ENCODE measurements at regions not wholly inside any gene's neighbourhood (a gene's known extent, or its start where the extent isn't known, plus 50 kb on each side); places are given as distances from the start of the nearest gene placed in this dataset.

DNA sequence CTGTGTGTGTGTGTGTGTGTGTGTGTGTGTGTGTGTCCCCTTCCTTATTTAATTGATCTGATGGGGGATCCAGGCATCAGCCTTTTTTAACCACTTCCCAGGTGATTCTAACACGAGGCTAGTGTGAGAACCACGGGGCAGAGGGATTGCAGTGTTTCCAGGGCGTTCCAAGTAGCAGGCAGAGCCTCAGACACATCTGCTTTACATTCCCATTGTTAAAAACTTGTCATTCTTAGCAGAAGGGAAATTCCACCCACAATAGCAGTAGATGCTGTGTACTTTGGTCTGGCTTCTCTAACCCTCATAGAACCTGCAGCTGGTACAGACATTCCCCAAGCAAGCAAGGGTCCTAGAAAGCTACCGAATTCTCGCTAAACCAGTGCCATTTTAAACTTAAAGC lies 81.9 kb upstream of the SLC30A5 start (continued):
- TF ChIP-seq, protein P1, sequence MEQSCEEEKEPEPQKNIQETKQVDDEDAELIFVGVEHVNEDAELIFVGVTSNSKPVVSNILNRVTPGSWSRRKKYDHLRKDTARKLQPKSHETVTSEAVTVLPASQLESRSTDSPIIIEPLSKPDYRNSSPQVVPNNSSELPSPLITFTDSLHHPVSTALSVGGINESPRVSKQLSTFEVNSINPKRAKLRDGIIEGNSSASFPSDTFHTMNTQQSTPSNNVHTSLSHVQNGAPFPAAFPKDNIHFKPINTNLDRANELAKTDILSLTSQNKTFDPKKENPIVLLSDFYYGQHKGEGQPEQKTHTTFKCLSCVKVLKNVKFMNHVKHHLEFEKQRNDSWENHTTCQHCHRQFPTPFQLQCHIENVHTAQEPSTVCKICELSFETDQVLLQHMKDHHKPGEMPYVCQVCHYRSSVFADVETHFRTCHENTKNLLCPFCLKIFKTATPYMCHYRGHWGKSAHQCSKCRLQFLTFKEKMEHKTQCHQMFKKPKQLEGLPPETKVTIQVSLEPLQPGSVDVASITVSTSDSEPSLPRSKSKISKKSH (CRISPR knock-in tag; IDR thresholded peaks at IDR 0.05) = no peak
- TF ChIP-seq RCOR1 (IDR thresholded peaks at IDR 0.05; ENCODE audit: borderline replicate concordance in 1 of 2, low read depth in 2 of 2, low read length in 2 of 2) = no peak
- TF ChIP-seq, protein P2, sequence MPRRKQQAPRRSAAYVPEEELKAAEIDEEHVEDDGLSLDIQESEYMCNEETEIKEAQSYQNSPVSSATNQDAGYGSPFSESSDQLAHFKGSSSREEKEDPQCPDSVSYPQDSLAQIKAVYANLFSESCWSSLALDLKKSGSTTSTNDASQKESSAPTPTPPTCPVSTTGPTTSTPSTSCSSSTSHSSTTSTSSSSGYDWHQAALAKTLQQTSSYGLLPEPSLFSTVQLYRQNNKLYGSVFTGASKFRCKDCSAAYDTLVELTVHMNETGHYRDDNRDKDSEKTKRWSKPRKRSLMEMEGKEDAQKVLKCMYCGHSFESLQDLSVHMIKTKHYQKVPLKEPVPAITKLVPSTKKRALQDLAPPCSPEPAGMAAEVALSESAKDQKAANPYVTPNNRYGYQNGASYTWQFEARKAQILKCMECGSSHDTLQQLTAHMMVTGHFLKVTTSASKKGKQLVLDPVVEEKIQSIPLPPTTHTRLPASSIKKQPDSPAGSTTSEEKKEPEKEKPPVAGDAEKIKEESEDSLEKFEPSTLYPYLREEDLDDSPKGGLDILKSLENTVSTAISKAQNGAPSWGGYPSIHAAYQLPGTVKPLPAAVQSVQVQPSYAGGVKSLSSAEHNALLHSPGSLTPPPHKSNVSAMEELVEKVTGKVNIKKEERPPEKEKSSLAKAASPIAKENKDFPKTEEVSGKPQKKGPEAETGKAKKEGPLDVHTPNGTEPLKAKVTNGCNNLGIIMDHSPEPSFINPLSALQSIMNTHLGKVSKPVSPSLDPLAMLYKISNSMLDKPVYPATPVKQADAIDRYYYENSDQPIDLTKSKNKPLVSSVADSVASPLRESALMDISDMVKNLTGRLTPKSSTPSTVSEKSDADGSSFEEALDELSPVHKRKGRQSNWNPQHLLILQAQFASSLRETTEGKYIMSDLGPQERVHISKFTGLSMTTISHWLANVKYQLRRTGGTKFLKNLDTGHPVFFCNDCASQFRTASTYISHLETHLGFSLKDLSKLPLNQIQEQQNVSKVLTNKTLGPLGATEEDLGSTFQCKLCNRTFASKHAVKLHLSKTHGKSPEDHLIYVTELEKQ (CRISPR knock-in tag; IDR thresholded peaks at IDR 0.05) = no peak
- no peak for TF ChIP-seq BRCA1 (IDR thresholded peaks at IDR 0.05)
- TF ChIP-seq BRCA1 (CRISPR knock-in tag; IDR thresholded peaks at IDR 0.05) = no peak
- TF ChIP-seq, protein P3, sequence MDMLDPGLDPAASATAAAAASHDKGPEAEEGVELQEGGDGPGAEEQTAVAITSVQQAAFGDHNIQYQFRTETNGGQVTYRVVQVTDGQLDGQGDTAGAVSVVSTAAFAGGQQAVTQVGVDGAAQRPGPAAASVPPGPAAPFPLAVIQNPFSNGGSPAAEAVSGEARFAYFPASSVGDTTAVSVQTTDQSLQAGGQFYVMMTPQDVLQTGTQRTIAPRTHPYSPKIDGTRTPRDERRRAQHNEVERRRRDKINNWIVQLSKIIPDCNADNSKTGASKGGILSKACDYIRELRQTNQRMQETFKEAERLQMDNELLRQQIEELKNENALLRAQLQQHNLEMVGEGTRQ (CRISPR knock-in tag; IDR thresholded peaks at IDR 0.05) = no peak

Data from K562 (cell line).